Suprapubic skin (tissue), 4 donors: ENCODE measurements at regions not wholly inside any gene's neighbourhood (a gene's known extent, or its start where the extent isn't known, plus 50 kb on each side); places are given as distances from the start of the nearest gene placed in this dataset.

Experiments
- CTCF ChIP-seq, 2 donors: fragments of 200-600 bp in 1 of 2; fragments of 450-650 bp in 1 of 2; sonication (generic) in 1 of 2; IDR thresholded peaks; one replicate each; pipeline ENCODE4 v1.5.1; 2016 to 2019; ENCODE audit warnings: antibody characterized with exemption in 2 of 2, mild to moderate bottlenecking in 1 of 2, moderate library complexity in 1 of 2
- EP300 ChIP-seq: sonication (generic); formaldehyde crosslinking; IDR thresholded peaks from one replicate; pipeline ENCODE4 v1.6.1; 2017; ENCODE audit warnings: antibody characterized with exemption
- POLR2A ChIP-seq, 2 donors: fragments of 450-650 bp; IDR thresholded peaks; one replicate each; pipeline ENCODE4 v1.6.1; 2017; ENCODE audit warnings: antibody characterized with exemption in 2 of 2, mild to moderate bottlenecking in 2 of 2, moderate library complexity in 2 of 2
- POLR2AphosphoS5 ChIP-seq, 3 donors: sonication (generic); formaldehyde crosslinking; IDR thresholded peaks; one replicate each; pipeline ENCODE4 v1.6.1; 2017; ENCODE audit warnings: antibody characterized with exemption in 3 of 3

DNA sequence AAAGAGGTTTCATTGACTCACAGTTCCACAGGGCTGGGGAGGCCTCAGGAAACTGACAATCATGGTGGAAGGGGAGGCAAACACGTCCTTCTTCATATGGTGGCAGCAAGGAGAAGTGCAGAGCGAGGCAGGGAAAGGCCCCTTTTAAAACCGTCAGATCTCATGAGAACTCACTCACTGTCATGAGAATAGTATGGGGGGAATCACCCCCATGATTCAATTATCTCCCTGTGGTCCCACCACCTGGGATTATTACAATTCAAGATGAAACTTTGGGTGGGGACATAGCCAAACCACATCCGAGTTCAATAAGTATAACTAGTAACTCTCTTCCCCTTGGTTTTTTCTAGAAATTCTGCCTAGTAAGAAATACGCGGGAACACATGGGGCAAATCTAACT is 94.9 kb downstream of the AXIN2 start:
- TF ChIP-seq POLR2A (IDR thresholded peaks at IDR 0.05): no peak
- no peak for TF ChIP-seq POLR2AphosphoS5 (IDR thresholded peaks at IDR 0.05)
- no peak for TF ChIP-seq CTCF (IDR thresholded peaks at IDR 0.05)
- TF ChIP-seq EP300: no peak
